ENCODE measurements at regions not wholly inside any gene's neighbourhood (a gene's known extent, or its start where the extent isn't known, plus 50 kb on each side); places are given as distances from the start of the nearest gene placed in this dataset.
"Not testable (repeated sequence)": the region's sequence is repeated elsewhere in the genome, so short reads cannot be mapped to it uniquely, and the experiment has no call there.

- no peak for TF ChIP-seq CTCF (conservative IDR thresholded peaks at IDR 0.05)
- no peak overlapping the region for H3K27ac ChIP-seq
These were observed 707.5 kb downstream of the ZWINT start for GRCh38 chr10:55653531-55653930.

GRCh38 chr10:55641601-55642000, 719.5 kb downstream of the ZWINT start:
- TF ChIP-seq CTCF (conservative IDR thresholded peaks at IDR 0.05), result no peak
- H3K27ac ChIP-seq, result no peak overlapping the region

- no peak for TF ChIP-seq CTCF (conservative IDR thresholded peaks at IDR 0.05)
- no peak overlapping the region for H3K27ac ChIP-seq
These were observed 729.9 kb downstream of the ZWINT start for GRCh38 chr10:55631071-55631654.

- no peak for TF ChIP-seq CTCF (conservative IDR thresholded peaks at IDR 0.05)
- no peak overlapping the region for H3K27ac ChIP-seq
These were observed 730.5 kb downstream of the ZWINT start for GRCh38 chr10:55630491-55631056.

GRCh38 chr10:55629793-55630490, 731.1 kb downstream of the ZWINT start:
- no peak overlapping the region for H3K27ac ChIP-seq
- 0 out of 2 replicates have a peak, but pooled peaks have one; percentile 11 for TF ChIP-seq CTCF (conservative IDR thresholded peaks at IDR 0.05)

- H3K27ac ChIP-seq, result no peak overlapping the region
- no peak for TF ChIP-seq CTCF (conservative IDR thresholded peaks at IDR 0.05)
These were observed 732.8 kb downstream of the ZWINT start for GRCh38 chr10:55628260-55628701.

- no peak overlapping the region for H3K27ac ChIP-seq
- TF ChIP-seq CTCF (conservative IDR thresholded peaks at IDR 0.05), result no peak
These were observed 733.5 kb downstream of the ZWINT start for GRCh38 chr10:55627501-55628051.

- not testable (repeated sequence) for H3K27ac ChIP-seq
These were observed 759.2 kb downstream of the ZWINT start for GRCh38 chr10:55601690-55602478.

Measured in VCaP (cell line).